ENCODE measurements at regions not wholly inside any gene's neighbourhood (a gene's known extent, or its start where the extent isn't known, plus 50 kb on each side); places are given as distances from the start of the nearest gene placed in this dataset.

DNA sequence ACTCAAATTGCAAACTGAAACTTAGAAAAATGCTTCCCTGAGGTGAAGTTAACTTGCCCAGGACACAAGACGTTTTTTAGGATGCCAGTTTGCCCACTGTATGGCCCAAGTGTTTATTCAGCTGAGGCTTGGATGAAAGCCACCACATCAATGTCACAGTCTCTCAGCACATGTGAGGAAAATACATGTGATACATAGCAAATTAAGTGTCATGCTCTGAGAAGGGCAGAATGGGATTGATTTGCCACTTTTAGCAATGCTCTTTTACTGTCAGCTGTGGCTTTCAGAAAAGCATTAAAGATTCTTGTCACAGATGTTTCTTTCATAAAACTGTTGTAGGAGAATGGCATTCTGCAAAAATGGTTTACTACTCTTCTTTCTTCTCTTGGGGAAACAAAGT lies 165.5 kb downstream of the ZIC1 start:
- Histone ChIP-seq H3K36me3 (no peaks in the 10 kb centered on the region), H3K4me3 (no peak overlapping the region), H3K27ac (no peak overlapping the region), H3K27me3 (no peaks in the 10 kb centered on the region), H3K9me3 (no peaks in the 10 kb centered on the region), H3K4me1 (no peaks in the 10 kb centered on the region)
- DNase-seq (ENCODE audit: low spot score in 2 of 2), result no peak
- TF ChIP-seq POLR2A (IDR thresholded peaks at IDR 0.05), result no peak
- TF ChIP-seq POLR2AphosphoS5 (IDR thresholded peaks at IDR 0.05), result no peak
- TF ChIP-seq, protein P1, sequence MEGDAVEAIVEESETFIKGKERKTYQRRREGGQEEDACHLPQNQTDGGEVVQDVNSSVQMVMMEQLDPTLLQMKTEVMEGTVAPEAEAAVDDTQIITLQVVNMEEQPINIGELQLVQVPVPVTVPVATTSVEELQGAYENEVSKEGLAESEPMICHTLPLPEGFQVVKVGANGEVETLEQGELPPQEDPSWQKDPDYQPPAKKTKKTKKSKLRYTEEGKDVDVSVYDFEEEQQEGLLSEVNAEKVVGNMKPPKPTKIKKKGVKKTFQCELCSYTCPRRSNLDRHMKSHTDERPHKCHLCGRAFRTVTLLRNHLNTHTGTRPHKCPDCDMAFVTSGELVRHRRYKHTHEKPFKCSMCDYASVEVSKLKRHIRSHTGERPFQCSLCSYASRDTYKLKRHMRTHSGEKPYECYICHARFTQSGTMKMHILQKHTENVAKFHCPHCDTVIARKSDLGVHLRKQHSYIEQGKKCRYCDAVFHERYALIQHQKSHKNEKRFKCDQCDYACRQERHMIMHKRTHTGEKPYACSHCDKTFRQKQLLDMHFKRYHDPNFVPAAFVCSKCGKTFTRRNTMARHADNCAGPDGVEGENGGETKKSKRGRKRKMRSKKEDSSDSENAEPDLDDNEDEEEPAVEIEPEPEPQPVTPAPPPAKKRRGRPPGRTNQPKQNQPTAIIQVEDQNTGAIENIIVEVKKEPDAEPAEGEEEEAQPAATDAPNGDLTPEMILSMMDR (IDR thresholded peaks at IDR 0.05), result no peak
- intact Hi-C loops (cut with DNase I; ENCODE audit: low total_unique reads), result no loop called here

DNA sequence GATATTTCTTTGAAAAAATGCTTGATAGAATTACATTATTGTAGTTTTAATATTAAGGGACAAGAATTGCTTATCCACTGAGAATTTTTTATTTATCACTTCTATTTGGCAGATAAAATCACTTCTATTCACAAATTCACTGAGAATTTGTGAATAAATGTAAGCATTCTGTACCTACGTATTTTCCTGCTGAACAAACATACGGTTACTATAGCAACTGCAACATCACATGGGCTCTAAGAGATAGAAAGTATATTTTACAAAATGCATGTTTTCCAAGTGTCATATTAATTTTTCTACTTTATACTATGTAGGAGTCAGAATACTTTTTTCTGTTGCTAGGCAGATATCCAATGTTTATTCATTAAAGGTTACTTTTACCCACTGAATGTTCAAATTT lies 166.2 kb downstream of the ZIC1 start:
- Histone ChIP-seq H3K27ac (no peak overlapping the region), H3K9me3 (no peaks in the 10 kb centered on the region), H3K4me1 (no peaks in the 10 kb centered on the region), H3K27me3 (no peaks in the 10 kb centered on the region), H3K36me3 (no peaks in the 10 kb centered on the region), H3K4me3 (no peak overlapping the region)
- no peak for DNase-seq (ENCODE audit: low spot score in 2 of 2)
- intact Hi-C loops (cut with DNase I; ENCODE audit: low total_unique reads), result no loop called here
- TF ChIP-seq POLR2A (IDR thresholded peaks at IDR 0.05) (no peak), POLR2AphosphoS5 (IDR thresholded peaks at IDR 0.05) (no peak)
- TF ChIP-seq, protein P1 (IDR thresholded peaks at IDR 0.05), result no peak

DNA sequence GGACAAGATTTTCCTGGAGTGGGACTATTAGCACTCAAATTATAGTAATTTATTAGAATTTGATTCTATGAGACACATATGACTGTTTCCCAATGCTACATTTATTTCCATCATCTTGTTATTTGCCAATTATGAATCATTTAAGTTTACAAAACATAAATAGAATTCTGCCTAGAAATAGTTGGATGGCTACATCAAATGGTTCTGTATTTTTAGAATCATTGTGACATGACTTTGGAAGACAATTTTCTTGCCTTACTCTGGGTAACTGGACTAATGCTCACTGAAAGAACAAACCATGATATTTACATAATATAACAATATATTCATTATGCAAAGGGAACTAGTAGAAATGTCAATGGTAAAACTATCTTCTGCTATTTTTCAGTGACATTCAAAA lies 173.5 kb downstream of the ZIC1 start:
- Histone ChIP-seq H3K4me3 (no peak overlapping the region), H3K27me3 (no peaks in the 10 kb centered on the region), H3K36me3 (no peaks in the 10 kb centered on the region), H3K9me3 (no peaks in the 10 kb centered on the region), H3K27ac (no peak overlapping the region), H3K4me1 (no peaks in the 10 kb centered on the region)
- no peak for TF ChIP-seq POLR2AphosphoS5 (IDR thresholded peaks at IDR 0.05)
- TF ChIP-seq POLR2A (IDR thresholded peaks at IDR 0.05), result no peak
- TF ChIP-seq, protein P1 (IDR thresholded peaks at IDR 0.05), result no peak
- intact Hi-C loops (cut with DNase I; ENCODE audit: low total_unique reads), result no loop called here
- no peak for DNase-seq (ENCODE audit: low spot score in 2 of 2)

DNA sequence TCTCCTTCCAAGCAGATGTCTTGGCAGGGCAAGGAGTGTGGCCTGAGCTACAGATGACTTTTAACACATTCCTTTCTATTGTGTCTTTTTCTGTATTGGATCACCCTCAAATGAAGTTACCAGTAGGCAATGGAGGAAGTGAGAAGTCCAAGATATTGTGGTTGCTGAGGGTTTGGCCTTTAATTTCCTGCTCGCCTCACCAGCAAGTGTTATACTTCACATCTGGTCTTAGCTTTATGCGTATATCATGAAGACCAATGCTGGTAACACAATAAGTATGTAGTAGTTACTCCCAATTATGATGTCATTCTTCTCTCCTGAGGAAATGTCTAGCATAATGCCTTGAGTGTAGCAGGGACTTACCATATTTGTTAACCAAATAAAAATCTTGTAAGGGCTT lies 179.9 kb downstream of the ZIC1 start:
- Histone ChIP-seq H3K36me3 (no peaks in the 10 kb centered on the region), H3K27me3 (no peaks in the 10 kb centered on the region), H3K27ac (no peak overlapping the region), H3K9me3 (no peaks in the 10 kb centered on the region), H3K4me3 (no peak overlapping the region), H3K4me1 (no peaks in the 10 kb centered on the region)
- intact Hi-C loops (cut with DNase I; ENCODE audit: low total_unique reads), result no loop called here
- no peak for DNase-seq (ENCODE audit: low spot score in 2 of 2)
- TF ChIP-seq POLR2A (IDR thresholded peaks at IDR 0.05), result no peak
- TF ChIP-seq POLR2AphosphoS5 (IDR thresholded peaks at IDR 0.05), result no peak
- TF ChIP-seq, protein P1 (IDR thresholded peaks at IDR 0.05), result no peak

DNA sequence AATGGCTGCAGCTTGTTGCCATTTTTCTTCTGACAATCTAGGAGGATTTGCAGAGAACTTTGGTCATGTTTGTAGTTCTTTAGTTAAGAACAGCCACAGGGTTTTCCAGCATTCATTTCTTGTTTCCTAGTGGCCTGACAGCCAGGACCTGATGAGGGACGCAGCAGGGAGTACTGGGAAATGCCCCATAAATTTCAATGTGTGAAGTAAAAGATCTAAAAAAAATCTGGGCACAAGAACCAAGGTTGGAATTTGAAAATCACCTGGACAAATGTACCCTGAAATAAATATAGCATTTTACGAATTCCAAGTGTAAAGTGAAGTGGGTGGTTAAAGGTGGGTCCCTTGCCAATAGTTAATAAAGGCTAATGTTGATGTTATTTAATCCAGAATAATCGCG lies 195.0 kb downstream of the ZIC1 start:
- Histone ChIP-seq H3K36me3 (no peaks in the 10 kb centered on the region), H3K27ac (no peak overlapping the region), H3K27me3 (no peaks in the 10 kb centered on the region), H3K4me3 (no peak overlapping the region), H3K9me3 (peaks cover 7 to 9% of the 10 kb centered on the region in 2 donors), H3K4me1 (no peaks in the 10 kb centered on the region)
- TF ChIP-seq, protein P1 (IDR thresholded peaks at IDR 0.05), result no peak
- TF ChIP-seq POLR2A (IDR thresholded peaks at IDR 0.05) (no peak), POLR2AphosphoS5 (IDR thresholded peaks at IDR 0.05) (no peak)
- DNase-seq (ENCODE audit: low spot score in 2 of 2), result no peak
- intact Hi-C loops (cut with DNase I; ENCODE audit: low total_unique reads), result no loop called here

All from breast epithelium (tissue), 4 donors.